GM23338 (cell line): ENCODE measurements at regions not wholly inside any gene's neighbourhood (a gene's known extent, or its start where the extent isn't known, plus 50 kb on each side); places are given as distances from the start of the nearest gene placed in this dataset.

Experiments
- ATAC-seq: fragments of 200-7000 bp; cut with Tn5 transposase; 3 replicates; pipeline ENCODE4 v1.9.1; 2020
- DNase-seq: peaks from one replicate; pipeline ENCODE4 v3.0.0-alpha.2; 2015; ENCODE audit warnings: low spot score
- H2AFZ ChIP-seq: fragments of 200-600 bp; sonication (generic); 2 replicates; pipeline ENCODE4 v1.8.0; 2016; ENCODE audit warnings: antibody characterized with exemption, mild to moderate bottlenecking, moderate library complexity
- H3F3A ChIP-seq: fragments of 200-600 bp; sonication (generic); replicated peaks from 2 replicates; pipeline ENCODE4 v1.8.0; 2017; ENCODE audit warnings: antibody characterized with exemption, mixed run types, low read depth
- H3K27ac ChIP-seq: fragments of 200-600 bp; sonication (generic); 2 replicates; pipeline ENCODE4 v1.6.1; 2016; ENCODE audit warnings: low read depth
- H3K27me3 ChIP-seq: fragments of 200-600 bp; sonication (generic); 2 replicates; pipeline ENCODE4 v1.8.0; 2016; ENCODE audit warnings: mild to moderate bottlenecking, mixed run types, moderate library complexity; ENCODE audit not compliant: insufficient read depth
- H3K36me3 ChIP-seq: fragments of 200-600 bp; sonication (generic); 2 replicates; pipeline ENCODE4 v1.8.0; 2016; ENCODE audit warnings: mild to moderate bottlenecking; ENCODE audit not compliant: insufficient read depth
- H3K4me1 ChIP-seq: fragments of 200-600 bp; sonication (generic); 2 replicates; pipeline ENCODE4 v1.8.0; 2016; ENCODE audit warnings: mild to moderate bottlenecking, moderate library complexity; ENCODE audit not compliant: insufficient read depth
- H3K4me2 ChIP-seq: fragments of 200-600 bp; sonication (generic); 2 replicates; pipeline ENCODE4 v1.7.1; 2017; ENCODE audit warnings: mixed run types
- H3K4me3 ChIP-seq: fragments of 200-600 bp; sonication (generic); 2 replicates; pipeline ENCODE4 v1.6.1; 2016; ENCODE audit warnings: mixed run types
- H3K79me2 ChIP-seq: fragments of 200-600 bp; sonication (generic); replicated peaks from 2 replicates; pipeline ENCODE4 v1.8.0; 2017; ENCODE audit warnings: mild to moderate bottlenecking; ENCODE audit not compliant: insufficient read depth
- H3K9me2 ChIP-seq: fragments of 200-600 bp; sonication (generic); 2 replicates; pipeline ENCODE4 v1.8.0; 2017; ENCODE audit not compliant: insufficient read depth
- H4K20me1 ChIP-seq: fragments of 200-600 bp; sonication (generic); replicated peaks from 2 replicates; pipeline ENCODE4 v1.8.0; 2017; ENCODE audit warnings: mild to moderate bottlenecking; ENCODE audit not compliant: insufficient read depth
- H3K27ac Mint-ChIP-seq: 2 replicates; pipeline ENCODE4 v1.8.0; 2020; ENCODE audit warnings: inconsistent platforms, mild to moderate bottlenecking, moderate library complexity, mixed read lengths
- H3K27me3 Mint-ChIP-seq: 3 replicates; pipeline ENCODE4 v1.8.0; 2022; ENCODE audit warnings: low read depth, mild to moderate bottlenecking, moderate library complexity, mixed read lengths, inconsistent platforms; ENCODE audit not compliant: insufficient read depth, poor library complexity
- H3K36me3 Mint-ChIP-seq: 3 replicates; pipeline ENCODE4 v1.8.0; 2021; ENCODE audit warnings: low read depth, mild to moderate bottlenecking, inconsistent platforms, moderate library complexity, mixed read lengths
- H3K4me1 Mint-ChIP-seq: 3 replicates; pipeline ENCODE4 v1.8.0; 2020; ENCODE audit warnings: mild to moderate bottlenecking, inconsistent platforms, mixed read lengths
- H3K4me3 Mint-ChIP-seq: 3 replicates; pipeline ENCODE4 v1.8.0; 2021; ENCODE audit warnings: moderate library complexity, mild to moderate bottlenecking, inconsistent platforms, mixed read lengths
- H3K9me3 Mint-ChIP-seq: 3 replicates; pipeline ENCODE4 v1.8.0; 2020; ENCODE audit warnings: moderate library complexity, mild to moderate bottlenecking, inconsistent platforms, mixed read lengths
- CREB1 ChIP-seq: fragments of 250-450 bp; sonication (Bioruptor Pico); IDR thresholded peaks from 2 replicates; pipeline ENCODE4 v1.5.0; 2020; ENCODE audit warnings: low read depth, mild to moderate bottlenecking, moderate library complexity
- EZH2 ChIP-seq: fragments of 200-600 bp; sonication (generic); IDR thresholded peaks from one replicate; pipeline ENCODE4 v1.8.0; 2017; ENCODE audit warnings: antibody characterized with exemption, mild to moderate bottlenecking, low read depth; ENCODE audit not compliant: unreplicated experiment
- EZH2phosphoT487 ChIP-seq: fragments of 200-600 bp; sonication (generic); IDR thresholded peaks from one replicate; pipeline ENCODE4 v1.8.1; 2018; ENCODE audit warnings: antibody characterized with exemption; ENCODE audit not compliant: unreplicated experiment
- JUNB ChIP-seq: IDR thresholded peaks from one replicate; pipeline ENCODE4 v1.6.1; 2016; ENCODE audit warnings: antibody characterized with exemption; ENCODE audit not compliant: unreplicated experiment
- NANOG ChIP-seq: IDR thresholded peaks from 2 replicates; pipeline ENCODE4 v1.6.1; 2016; ENCODE audit warnings: antibody characterized with exemption, borderline replicate concordance
- POLR2AphosphoS5 ChIP-seq: IDR thresholded peaks from 2 replicates; pipeline ENCODE4 v1.6.1; 2016; ENCODE audit warnings: antibody characterized with exemption, low read depth
- STAT1 ChIP-seq: IDR thresholded peaks from one replicate; pipeline ENCODE4 v1.6.1; 2016; ENCODE audit warnings: antibody characterized with exemption; ENCODE audit not compliant: unreplicated experiment
- ZNF114 ChIP-seq: fragments of 250-450 bp; sonication (Bioruptor Pico); IDR thresholded peaks from 2 replicates; pipeline ENCODE4 v1.5.0; 2020; ENCODE audit warnings: mild to moderate bottlenecking, moderate library complexity
- ZNF331 ChIP-seq: fragments of 250-450 bp; sonication (Bioruptor Pico); IDR thresholded peaks from 2 replicates; pipeline ENCODE4 v1.5.0; 2020; ENCODE audit warnings: low read depth, mild to moderate bottlenecking, moderate library complexity
- TF ChIP-seq, protein P1 (sequence below): fragments of 250-450 bp; sonication (Bioruptor Pico); IDR thresholded peaks from 2 replicates; pipeline ENCODE4 v1.5.0; 2020; ENCODE audit warnings: mild to moderate bottlenecking, moderate library complexity
- TF ChIP-seq, protein P2 (sequence below): IDR thresholded peaks from 2 replicates; pipeline ENCODE4 v1.6.1; 2016; ENCODE audit warnings: antibody characterized with exemption
- TF ChIP-seq, protein P3 (sequence below), 2 experiments: fragments of 200-600 bp in 1 of 2; sonication (generic) in 1 of 2; conservative IDR thresholded peaks; 2 replicates each; pipeline versions ENCODE4 v1.5.1 to v1.6.1; 2016 to 2017; ENCODE audit warnings: antibody characterized with exemption in 2 of 2, low read depth in 2 of 2, mild to moderate bottlenecking in 2 of 2, moderate library complexity in 1 of 2
- TF ChIP-seq, protein P4 (sequence below): IDR thresholded peaks from one replicate; pipeline ENCODE4 v1.6.1; 2018; ENCODE audit warnings: antibody characterized with exemption; ENCODE audit not compliant: unreplicated experiment

DNA sequence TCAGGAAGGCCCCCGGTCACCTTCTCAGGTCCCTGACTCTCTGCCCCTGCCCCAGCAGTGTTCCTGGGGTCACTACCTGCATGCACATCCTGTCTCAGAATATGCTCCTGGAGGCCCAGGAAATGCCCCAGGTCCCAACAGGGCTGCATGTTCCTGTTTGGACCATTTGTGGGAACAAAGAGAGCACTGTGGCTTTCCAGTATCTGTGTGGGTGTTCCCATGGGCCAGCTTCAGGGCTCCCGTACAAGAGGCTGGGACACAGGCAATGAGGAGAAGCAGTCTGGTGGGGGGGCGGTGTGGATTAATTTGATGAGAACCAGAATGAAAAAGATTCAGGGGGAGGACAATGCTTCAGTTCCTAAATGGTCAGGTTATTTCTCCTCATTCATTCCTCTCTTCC, 61.5 kb upstream of the GGTLC1 start:
- H3K9me2 ChIP-seq, result no peaks in the 10 kb centered on the region
- H3K4me1 Mint-ChIP-seq, result no peaks in the 10 kb centered on the region

More for the DNA sequence above, 61.5 kb upstream of the GGTLC1 start:
- Histone ChIP-seq H3K36me3 (no peaks in the 10 kb centered on the region), H3K27ac (no peak overlapping the region), H3K4me1 (no peaks in the 10 kb centered on the region), H3K27me3 (no peaks in the 10 kb centered on the region), H2AFZ (no peak overlapping the region), H3F3A (no peaks in the 10 kb centered on the region), H4K20me1 (no peaks in the 10 kb centered on the region), H3K4me3 (no peak overlapping the region), H3K4me2 (no peak overlapping the region), H3K79me2 (no peaks in the 10 kb centered on the region)
- no peaks in the 10 kb centered on the region for H3K9me3 Mint-ChIP-seq
- no peak for ATAC-seq
- TF ChIP-seq JUNB (no peak), POLR2AphosphoS5 (no peak), NANOG (no peak), ZNF331 (CRISPR knock-in tag) (no peak), EZH2 (no peak), EZH2phosphoT487 (no peak), CREB1 (no peak), STAT1 (no peak), ZNF114 (no peak)
- TF ChIP-seq, protein P1, sequence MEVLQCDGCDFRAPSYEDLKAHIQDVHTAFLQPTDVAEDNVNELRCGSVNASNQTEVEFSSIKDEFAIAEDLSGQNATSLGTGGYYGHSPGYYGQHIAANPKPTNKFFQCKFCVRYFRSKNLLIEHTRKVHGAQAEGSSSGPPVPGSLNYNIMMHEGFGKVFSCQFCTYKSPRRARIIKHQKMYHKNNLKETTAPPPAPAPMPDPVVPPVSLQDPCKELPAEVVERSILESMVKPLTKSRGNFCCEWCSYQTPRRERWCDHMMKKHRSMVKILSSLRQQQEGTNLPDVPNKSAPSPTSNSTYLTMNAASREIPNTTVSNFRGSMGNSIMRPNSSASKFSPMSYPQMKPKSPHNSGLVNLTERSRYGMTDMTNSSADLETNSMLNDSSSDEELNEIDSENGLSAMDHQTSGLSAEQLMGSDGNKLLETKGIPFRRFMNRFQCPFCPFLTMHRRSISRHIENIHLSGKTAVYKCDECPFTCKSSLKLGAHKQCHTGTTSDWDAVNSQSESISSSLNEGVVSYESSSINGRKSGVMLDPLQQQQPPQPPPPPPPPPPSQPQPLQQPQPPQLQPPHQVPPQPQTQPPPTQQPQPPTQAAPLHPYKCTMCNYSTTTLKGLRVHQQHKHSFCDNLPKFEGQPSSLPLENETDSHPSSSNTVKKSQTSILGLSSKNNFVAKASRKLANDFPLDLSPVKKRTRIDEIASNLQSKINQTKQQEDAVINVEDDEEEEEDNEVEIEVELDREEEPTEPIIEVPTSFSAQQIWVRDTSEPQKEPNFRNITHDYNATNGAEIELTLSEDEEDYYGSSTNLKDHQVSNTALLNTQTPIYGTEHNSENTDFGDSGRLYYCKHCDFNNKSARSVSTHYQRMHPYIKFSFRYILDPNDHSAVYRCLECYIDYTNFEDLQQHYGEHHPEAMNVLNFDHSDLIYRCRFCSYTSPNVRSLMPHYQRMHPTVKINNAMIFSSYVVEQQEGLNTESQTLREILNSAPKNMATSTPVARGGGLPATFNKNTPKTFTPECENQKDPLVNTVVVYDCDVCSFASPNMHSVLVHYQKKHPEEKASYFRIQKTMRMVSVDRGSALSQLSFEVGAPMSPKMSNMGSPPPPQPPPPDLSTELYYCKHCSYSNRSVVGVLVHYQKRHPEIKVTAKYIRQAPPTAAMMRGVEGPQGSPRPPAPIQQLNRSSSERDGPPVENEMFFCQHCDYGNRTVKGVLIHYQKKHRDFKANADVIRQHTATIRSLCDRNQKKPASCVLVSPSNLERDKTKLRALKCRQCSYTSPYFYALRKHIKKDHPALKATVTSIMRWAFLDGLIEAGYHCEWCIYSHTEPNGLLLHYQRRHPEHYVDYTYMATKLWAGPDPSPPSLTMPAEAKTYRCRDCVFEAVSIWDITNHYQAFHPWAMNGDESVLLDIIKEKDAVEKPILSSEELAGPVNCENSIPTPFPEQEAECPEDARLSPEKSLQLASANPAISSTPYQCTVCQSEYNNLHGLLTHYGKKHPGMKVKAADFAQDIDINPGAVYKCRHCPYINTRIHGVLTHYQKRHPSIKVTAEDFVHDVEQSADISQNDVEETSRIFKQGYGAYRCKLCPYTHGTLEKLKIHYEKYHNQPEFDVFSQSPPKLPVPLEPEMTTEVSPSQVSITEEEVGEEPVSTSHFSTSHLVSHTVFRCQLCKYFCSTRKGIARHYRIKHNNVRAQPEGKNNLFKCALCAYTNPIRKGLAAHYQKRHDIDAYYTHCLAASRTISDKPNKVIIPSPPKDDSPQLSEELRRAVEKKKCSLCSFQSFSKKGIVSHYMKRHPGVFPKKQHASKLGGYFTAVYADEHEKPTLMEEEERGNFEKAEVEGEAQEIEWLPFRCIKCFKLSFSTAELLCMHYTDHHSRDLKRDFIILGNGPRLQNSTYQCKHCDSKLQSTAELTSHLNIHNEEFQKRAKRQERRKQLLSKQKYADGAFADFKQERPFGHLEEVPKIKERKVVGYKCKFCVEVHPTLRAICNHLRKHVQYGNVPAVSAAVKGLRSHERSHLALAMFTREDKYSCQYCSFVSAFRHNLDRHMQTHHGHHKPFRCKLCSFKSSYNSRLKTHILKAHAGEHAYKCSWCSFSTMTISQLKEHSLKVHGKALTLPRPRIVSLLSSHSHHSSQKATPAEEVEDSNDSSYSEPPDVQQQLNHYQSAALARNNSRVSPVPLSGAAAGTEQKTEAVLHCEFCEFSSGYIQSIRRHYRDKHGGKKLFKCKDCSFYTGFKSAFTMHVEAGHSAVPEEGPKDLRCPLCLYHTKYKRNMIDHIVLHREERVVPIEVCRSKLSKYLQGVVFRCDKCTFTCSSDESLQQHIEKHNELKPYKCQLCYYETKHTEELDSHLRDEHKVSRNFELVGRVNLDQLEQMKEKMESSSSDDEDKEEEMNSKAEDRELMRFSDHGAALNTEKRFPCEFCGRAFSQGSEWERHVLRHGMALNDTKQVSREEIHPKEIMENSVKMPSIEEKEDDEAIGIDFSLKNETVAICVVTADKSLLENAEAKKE (CRISPR knock-in tag), result no peak
- TF ChIP-seq, protein P2, sequence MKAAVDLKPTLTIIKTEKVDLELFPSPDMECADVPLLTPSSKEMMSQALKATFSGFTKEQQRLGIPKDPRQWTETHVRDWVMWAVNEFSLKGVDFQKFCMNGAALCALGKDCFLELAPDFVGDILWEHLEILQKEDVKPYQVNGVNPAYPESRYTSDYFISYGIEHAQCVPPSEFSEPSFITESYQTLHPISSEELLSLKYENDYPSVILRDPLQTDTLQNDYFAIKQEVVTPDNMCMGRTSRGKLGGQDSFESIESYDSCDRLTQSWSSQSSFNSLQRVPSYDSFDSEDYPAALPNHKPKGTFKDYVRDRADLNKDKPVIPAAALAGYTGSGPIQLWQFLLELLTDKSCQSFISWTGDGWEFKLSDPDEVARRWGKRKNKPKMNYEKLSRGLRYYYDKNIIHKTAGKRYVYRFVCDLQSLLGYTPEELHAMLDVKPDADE, result no peak
- TF ChIP-seq, protein P3, sequence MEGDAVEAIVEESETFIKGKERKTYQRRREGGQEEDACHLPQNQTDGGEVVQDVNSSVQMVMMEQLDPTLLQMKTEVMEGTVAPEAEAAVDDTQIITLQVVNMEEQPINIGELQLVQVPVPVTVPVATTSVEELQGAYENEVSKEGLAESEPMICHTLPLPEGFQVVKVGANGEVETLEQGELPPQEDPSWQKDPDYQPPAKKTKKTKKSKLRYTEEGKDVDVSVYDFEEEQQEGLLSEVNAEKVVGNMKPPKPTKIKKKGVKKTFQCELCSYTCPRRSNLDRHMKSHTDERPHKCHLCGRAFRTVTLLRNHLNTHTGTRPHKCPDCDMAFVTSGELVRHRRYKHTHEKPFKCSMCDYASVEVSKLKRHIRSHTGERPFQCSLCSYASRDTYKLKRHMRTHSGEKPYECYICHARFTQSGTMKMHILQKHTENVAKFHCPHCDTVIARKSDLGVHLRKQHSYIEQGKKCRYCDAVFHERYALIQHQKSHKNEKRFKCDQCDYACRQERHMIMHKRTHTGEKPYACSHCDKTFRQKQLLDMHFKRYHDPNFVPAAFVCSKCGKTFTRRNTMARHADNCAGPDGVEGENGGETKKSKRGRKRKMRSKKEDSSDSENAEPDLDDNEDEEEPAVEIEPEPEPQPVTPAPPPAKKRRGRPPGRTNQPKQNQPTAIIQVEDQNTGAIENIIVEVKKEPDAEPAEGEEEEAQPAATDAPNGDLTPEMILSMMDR (conservative IDR thresholded peaks at IDR 0.05; ENCODE audit: low read depth in 2 of 2), result no peak
- TF ChIP-seq, protein P4, sequence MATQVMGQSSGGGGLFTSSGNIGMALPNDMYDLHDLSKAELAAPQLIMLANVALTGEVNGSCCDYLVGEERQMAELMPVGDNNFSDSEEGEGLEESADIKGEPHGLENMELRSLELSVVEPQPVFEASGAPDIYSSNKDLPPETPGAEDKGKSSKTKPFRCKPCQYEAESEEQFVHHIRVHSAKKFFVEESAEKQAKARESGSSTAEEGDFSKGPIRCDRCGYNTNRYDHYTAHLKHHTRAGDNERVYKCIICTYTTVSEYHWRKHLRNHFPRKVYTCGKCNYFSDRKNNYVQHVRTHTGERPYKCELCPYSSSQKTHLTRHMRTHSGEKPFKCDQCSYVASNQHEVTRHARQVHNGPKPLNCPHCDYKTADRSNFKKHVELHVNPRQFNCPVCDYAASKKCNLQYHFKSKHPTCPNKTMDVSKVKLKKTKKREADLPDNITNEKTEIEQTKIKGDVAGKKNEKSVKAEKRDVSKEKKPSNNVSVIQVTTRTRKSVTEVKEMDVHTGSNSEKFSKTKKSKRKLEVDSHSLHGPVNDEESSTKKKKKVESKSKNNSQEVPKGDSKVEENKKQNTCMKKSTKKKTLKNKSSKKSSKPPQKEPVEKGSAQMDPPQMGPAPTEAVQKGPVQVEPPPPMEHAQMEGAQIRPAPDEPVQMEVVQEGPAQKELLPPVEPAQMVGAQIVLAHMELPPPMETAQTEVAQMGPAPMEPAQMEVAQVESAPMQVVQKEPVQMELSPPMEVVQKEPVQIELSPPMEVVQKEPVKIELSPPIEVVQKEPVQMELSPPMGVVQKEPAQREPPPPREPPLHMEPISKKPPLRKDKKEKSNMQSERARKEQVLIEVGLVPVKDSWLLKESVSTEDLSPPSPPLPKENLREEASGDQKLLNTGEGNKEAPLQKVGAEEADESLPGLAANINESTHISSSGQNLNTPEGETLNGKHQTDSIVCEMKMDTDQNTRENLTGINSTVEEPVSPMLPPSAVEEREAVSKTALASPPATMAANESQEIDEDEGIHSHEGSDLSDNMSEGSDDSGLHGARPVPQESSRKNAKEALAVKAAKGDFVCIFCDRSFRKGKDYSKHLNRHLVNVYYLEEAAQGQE, result no peak
- no peaks in the 10 kb centered on the region; the same call in 2 of the 3 replicates for H3K36me3 Mint-ChIP-seq
- H3K27ac Mint-ChIP-seq, result no peak overlapping the region
- no peak overlapping the region for H3K4me3 Mint-ChIP-seq
- H3K27me3 Mint-ChIP-seq, result no peaks in the 10 kb centered on the region
- no peak for DNase-seq
